GM21526 (cell line): ENCODE measurements at regions not wholly inside any gene's neighbourhood (a gene's known extent, or its start where the extent isn't known, plus 50 kb on each side); places are given as distances from the start of the nearest gene placed in this dataset.

Source experiments
- ATAC-seq: cut with Tn5 transposase; IDR thresholded peaks from one replicate; pipeline ENCODE4 v1.9.1; 2021; ENCODE audit warnings: moderate library complexity; ENCODE audit not compliant: unreplicated experiment, low FRiP score

GRCh38 chr10:88081457-88082054 lies 218.1 kb downstream of the PTEN start:
- ATAC-seq: no peak

- no peak for ATAC-seq
Measured at GRCh38 chr10:88082391-88082790, 219.0 kb downstream of the PTEN start.

- no peak for ATAC-seq
Measured at GRCh38 chr10:88082806-88083596, 219.6 kb downstream of the PTEN start.

- no peak for ATAC-seq
Measured at GRCh38 chr10:88083597-88083989, 220.2 kb downstream of the PTEN start.

GRCh38 chr10:88086187-88086960 lies 222.9 kb downstream of the PTEN start:
- ATAC-seq: no peak

- ATAC-seq: no peak
Measured at GRCh38 chr10:88088441-88089340, 225.3 kb downstream of the PTEN start.

- no peak for ATAC-seq
Measured at GRCh38 chr10:88089498-88089897, 226.1 kb downstream of the PTEN start.

- no peak for ATAC-seq
Measured at GRCh38 chr10:88090568-88091214, 227.3 kb downstream of the PTEN start.

- ATAC-seq: peak; percentile 75
Measured at GRCh38 chr10:88091490-88092061, 228.2 kb downstream of the PTEN start.

- no peak for ATAC-seq
Measured at GRCh38 chr10:88092265-88092664, 228.8 kb downstream of the PTEN start.

- ATAC-seq: no peak
Measured at GRCh38 chr10:88092973-88093372, 229.5 kb downstream of the PTEN start.

- ATAC-seq: no peak
Measured at GRCh38 chr10:88094795-88095194, 231.4 kb downstream of the PTEN start.

GRCh38 chr10:88095223-88095721 lies 231.8 kb downstream of the PTEN start:
- ATAC-seq: no peak

GRCh38 chr10:88095778-88096431 lies 232.5 kb downstream of the PTEN start:
- ATAC-seq: no peak

- no peak for ATAC-seq
Measured at GRCh38 chr10:88097092-88097516, 233.7 kb downstream of the PTEN start.

GRCh38 chr10:88097536-88097935 lies 234.1 kb downstream of the PTEN start:
- no peak for ATAC-seq

- no peak for ATAC-seq
Measured at GRCh38 chr10:88100281-88100680, 236.9 kb downstream of the PTEN start.

- no peak for ATAC-seq
Measured at GRCh38 chr10:88101666-88102065, 238.2 kb downstream of the PTEN start.

- ATAC-seq: no peak
Measured at GRCh38 chr10:88103576-88103975, 240.2 kb downstream of the PTEN start.
